K562 (cell line): ENCODE measurements at regions not wholly inside any gene's neighbourhood (a gene's known extent, or its start where the extent isn't known, plus 50 kb on each side); places are given as distances from the start of the nearest gene placed in this dataset.

Experiments used
- CHD7 ChIP-seq: fragments of 200-600 bp; sonication (generic); IDR thresholded peaks from one replicate; pipeline ENCODE4 v1.6.1; 2012; ENCODE audit warnings: mild to moderate bottlenecking, low read depth, low read length, inconsistent platforms
- EP300 ChIP-seq: IDR thresholded peaks from 2 replicates; pipeline ENCODE4 v1.6.1; 2012; ENCODE audit warnings: low read length, improper control_type of control experiment
- SRF ChIP-seq, 2 experiments: fragments of 250-450, 450-650 bp in 1 of 2; sonication (Bioruptor Pico) in 1 of 2; sonication (generic) in 1 of 2; formaldehyde crosslinking; IDR thresholded peaks; 2 replicates each; pipeline versions ENCODE4 v1.5.0 to v1.5.1; 2020 to 2022; ENCODE audit warnings: mild to moderate bottlenecking in 1 of 2, missing genetic modification reagents in 1 of 2
- SUPT5H ChIP-seq: fragments of 450-650 bp; IDR thresholded peaks from 2 replicates; pipeline ENCODE4 v1.6.1; 2016
- TRIM24 ChIP-seq, 2 experiments: fragments of 450-650 bp; IDR thresholded peaks; 2 replicates each; pipeline ENCODE4 v1.6.1; 2016
- USF2 ChIP-seq: sonication (generic); formaldehyde crosslinking; IDR thresholded peaks from 2 replicates; pipeline ENCODE4 v1.5.0; 2020; ENCODE audit warnings: missing genetic modification reagents
- ZNF212 ChIP-seq: fragments of 450-650 bp; formaldehyde crosslinking; IDR thresholded peaks from 2 replicates; pipeline ENCODE4 v1.4.0; 2020; ENCODE audit warnings: mild to moderate bottlenecking
- ZNF253 ChIP-seq: fragments of 250-450 bp; sonication (Bioruptor Pico); conservative IDR thresholded peaks from 2 replicates; pipeline ENCODE4 v1.6.1; 2021; ENCODE audit warnings: mild to moderate bottlenecking

GRCh38 chrX:68936608-68937007, 107.8 kb downstream of the EFNB1 start (continued):
- TF ChIP-seq ZNF212 (no peak), SUPT5H (no peak), EP300 (no peak), ZNF253 (CRISPR knock-in tag) (no peak), SRF (CRISPR knock-in tag; IDR thresholded peaks at IDR 0.05) (no peak), TRIM24 (IDR thresholded peaks at IDR 0.05) (no peak), CHD7 (no peak), USF2 (CRISPR knock-in tag) (no peak)
- TF ChIP-seq, all 486 proteins: peak for 0
